ENCODE measurements at regions not wholly inside any gene's neighbourhood (a gene's known extent, or its start where the extent isn't known, plus 50 kb on each side); places are given as distances from the start of the nearest gene placed in this dataset.

DNA sequence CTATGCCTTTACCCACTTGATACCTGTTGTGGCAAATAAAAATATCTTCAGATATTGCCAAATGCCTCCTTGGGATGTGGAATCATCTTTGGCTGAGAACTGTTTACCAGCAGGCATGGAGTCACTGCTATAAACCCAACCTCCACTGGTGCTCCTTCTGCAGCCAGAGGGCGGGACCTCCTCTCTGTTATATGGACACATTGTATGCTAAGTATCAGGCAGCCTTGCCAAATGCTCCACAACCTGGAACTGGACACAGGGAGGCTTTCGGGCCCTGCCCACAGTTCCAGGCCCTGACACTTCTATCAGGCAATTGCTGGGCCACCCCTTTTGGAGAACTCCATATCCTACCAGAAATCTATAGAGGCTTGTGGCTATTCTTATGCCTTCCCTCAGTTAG lies 201.0 kb downstream of the TMX1 start:
- intact Hi-C loops (cut with DNase I) = no loop called here
- WGBS, 2 donors = 87 to 93% methylated on average over 2 of the region's 2 CpGs
- TF ChIP-seq, protein P1, sequence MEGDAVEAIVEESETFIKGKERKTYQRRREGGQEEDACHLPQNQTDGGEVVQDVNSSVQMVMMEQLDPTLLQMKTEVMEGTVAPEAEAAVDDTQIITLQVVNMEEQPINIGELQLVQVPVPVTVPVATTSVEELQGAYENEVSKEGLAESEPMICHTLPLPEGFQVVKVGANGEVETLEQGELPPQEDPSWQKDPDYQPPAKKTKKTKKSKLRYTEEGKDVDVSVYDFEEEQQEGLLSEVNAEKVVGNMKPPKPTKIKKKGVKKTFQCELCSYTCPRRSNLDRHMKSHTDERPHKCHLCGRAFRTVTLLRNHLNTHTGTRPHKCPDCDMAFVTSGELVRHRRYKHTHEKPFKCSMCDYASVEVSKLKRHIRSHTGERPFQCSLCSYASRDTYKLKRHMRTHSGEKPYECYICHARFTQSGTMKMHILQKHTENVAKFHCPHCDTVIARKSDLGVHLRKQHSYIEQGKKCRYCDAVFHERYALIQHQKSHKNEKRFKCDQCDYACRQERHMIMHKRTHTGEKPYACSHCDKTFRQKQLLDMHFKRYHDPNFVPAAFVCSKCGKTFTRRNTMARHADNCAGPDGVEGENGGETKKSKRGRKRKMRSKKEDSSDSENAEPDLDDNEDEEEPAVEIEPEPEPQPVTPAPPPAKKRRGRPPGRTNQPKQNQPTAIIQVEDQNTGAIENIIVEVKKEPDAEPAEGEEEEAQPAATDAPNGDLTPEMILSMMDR (IDR thresholded peaks at IDR 0.05) = no peak
- no peaks in the 10 kb centered on the region for H3K4me1 ChIP-seq
- ATAC-seq (no peak), DNase-seq (no peak), FAIRE-seq (no peak)
- H3K4me3 ChIP-seq = no peak overlapping the region
- no peaks in the 10 kb centered on the region for H3K9me3 ChIP-seq
- H3K27ac ChIP-seq = no peak overlapping the region
- H3K36me3 ChIP-seq = no peaks in the 10 kb centered on the region
- no peaks in the 10 kb centered on the region for H3K27me3 ChIP-seq

DNA sequence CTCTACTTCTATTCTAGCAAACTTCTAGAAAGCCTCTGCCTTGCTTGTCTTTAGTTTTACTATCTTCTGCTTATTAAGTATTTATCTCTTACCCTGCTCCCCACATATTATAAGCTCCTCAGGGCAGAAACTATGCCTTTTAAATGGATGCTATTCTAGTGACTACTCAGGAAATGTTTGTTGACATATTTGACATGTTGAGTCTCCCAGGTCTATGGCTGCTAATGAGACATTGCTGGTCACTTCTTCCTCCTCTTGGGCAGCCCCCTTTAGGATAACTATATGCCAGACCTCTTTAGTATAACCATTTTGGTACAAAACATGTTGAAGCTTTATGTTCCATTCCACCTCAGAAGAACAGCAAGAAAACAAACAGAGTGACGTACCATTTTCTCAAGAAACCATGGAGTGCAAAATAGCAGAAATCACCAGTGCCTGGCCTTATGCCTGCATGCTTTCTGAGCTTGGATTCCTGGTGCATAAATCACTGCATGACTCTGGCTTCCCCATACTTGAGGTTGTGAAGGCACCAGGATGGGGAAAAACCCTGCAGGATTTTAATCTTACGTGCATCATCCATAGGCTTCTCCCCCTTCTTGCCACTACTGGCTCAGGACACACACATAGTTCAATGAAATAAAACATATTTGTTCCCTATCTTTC lies 202.6 kb downstream of the TMX1 start:
- no peak for FAIRE-seq
- ATAC-seq = peak in 1 of 4 donors; percentile 77
- DNase-seq = no peak
- 37 to 63% methylated on average over 2 of the region's 2 CpGs for WGBS, 2 donors
- Histone ChIP-seq H3K9me3 (no peaks in the 10 kb centered on the region), H3K4me3 (no peak overlapping the region), H3K4me1 (no peaks in the 10 kb centered on the region), H3K27ac (no peak overlapping the region), H3K27me3 (no peaks in the 10 kb centered on the region), H3K36me3 (no peaks in the 10 kb centered on the region)
- intact Hi-C loops (cut with DNase I) = no loop called here
- TF ChIP-seq, protein P1 (IDR thresholded peaks at IDR 0.05) = no peak

GRCh38 chr14:51443195-51444018 lies 203.4 kb downstream of the TMX1 start:
- Histone ChIP-seq H3K27me3 (no peaks in the 10 kb centered on the region), H3K36me3 (no peaks in the 10 kb centered on the region), H3K4me1 (peaks cover 0 to 2% (median 0%) of the 10 kb centered on the region in 3 donors), H3K27ac (no peak overlapping the region), H3K9me3 (no peaks in the 10 kb centered on the region), H3K4me3 (no peak overlapping the region)
- TF ChIP-seq, protein P1 (IDR thresholded peaks at IDR 0.05) = no peak
- no peak for FAIRE-seq
- DNase-seq = no peak
- 64 to 83% methylated on average over 5 of the region's 5 CpGs for WGBS, 2 donors
- intact Hi-C loops (cut with DNase I) = no loop called here
- no peak for ATAC-seq

DNA sequence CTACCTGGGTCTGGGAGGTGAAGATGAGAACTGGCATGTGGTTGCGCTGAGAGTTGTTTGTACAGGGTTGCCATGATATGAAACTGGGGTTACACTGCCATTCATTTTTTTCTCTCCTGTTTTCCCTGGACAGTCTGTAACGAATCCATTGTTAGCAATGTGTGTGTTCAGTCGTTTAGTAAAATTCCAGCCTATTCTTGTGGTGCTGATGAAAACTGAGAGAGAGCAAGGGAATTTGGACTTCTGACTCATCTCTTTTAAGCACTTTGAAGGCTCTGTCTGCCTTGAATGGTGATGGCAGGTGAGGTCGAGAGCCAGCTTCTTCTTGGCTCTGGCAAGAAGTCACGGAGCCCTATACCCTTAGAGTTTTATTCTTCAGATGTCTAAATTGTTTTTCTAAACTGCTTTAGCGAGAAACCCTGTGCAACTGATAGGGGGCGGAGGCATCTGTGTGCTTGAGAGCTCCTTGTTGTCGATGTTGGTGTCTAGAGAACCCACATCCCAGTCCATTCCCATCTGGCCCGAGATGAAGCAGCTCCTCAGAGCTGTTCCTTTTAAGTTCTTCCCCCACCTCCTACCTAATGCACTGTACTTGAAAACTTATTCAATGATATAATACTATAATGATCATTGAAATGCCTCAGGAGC lies 204.4 kb downstream of the TMX1 start:
- no peak for DNase-seq
- no peaks in the 10 kb centered on the region for H3K9me3 ChIP-seq
- intact Hi-C loops (cut with DNase I) = no loop called here
- 74 to 84% methylated on average over 9 of the region's 9 CpGs for WGBS, 2 donors
- FAIRE-seq = no peak
- H3K27ac ChIP-seq = no peak overlapping the region
- no peak overlapping the region for H3K4me3 ChIP-seq
- TF ChIP-seq, protein P1 (IDR thresholded peaks at IDR 0.05) = no peak
- H3K27me3 ChIP-seq = no peaks in the 10 kb centered on the region
- H3K4me1 ChIP-seq = peaks cover 0 to 7% (median 0%) of the 10 kb centered on the region in 3 donors
- no peaks in the 10 kb centered on the region for H3K36me3 ChIP-seq
- ATAC-seq = no peak
